SH-SY5Y (cell line): ENCODE measurements at regions not wholly inside any gene's neighbourhood (a gene's known extent, or its start where the extent isn't known, plus 50 kb on each side); places are given as distances from the start of the nearest gene placed in this dataset.

Experiments used
- GATA2 ChIP-seq: IDR thresholded peaks from 2 replicates; pipeline ENCODE4 v1.6.1; 2011; ENCODE audit warnings: mild to moderate bottlenecking, low read depth, low read length
- GATA3 ChIP-seq: IDR thresholded peaks from 2 replicates; pipeline ENCODE4 v1.6.1; 2011; ENCODE audit warnings: low read depth, mild to moderate bottlenecking, low read length, moderate library complexity

DNA sequence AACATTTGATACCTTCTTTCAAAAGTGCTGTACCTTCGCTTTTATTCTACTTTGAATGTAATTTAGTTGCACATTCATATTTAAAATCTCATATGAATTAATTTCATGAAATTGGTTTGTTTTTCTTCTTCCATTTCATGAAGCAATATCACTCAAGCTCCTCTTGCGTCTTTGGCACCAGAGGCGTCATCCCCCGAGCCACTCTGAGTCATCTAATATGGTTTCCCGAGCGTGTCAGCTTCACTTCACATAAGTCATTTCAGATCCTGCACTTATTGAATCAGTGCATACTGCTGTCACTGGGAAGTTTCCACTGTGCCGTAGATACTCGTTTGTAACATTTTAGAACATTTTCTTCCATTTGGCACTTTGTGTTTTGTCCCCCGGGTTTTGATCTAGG, 105.6 kb downstream of the SLC25A47 start:
- no peak for TF ChIP-seq GATA2
- TF ChIP-seq GATA3 = no peak
